WTC11 (cell line): ENCODE measurements at regions not wholly inside any gene's neighbourhood (a gene's known extent, or its start where the extent isn't known, plus 50 kb on each side); places are given as distances from the start of the nearest gene placed in this dataset.
"Not testable (repeated sequence)": the region's sequence is repeated elsewhere in the genome, so short reads cannot be mapped to it uniquely, and the experiment has no call there.

Source experiments
- ATAC-seq: fragments of 200-7000 bp; cut with Tn5 transposase; 2 replicates; pipeline ENCODE4 v1.10.0; 2021; ENCODE audit warnings: mild to moderate bottlenecking, moderate library complexity
- CTCF ChIA-PET: fragments of 300-600 bp; sonication (Branson Sonifier 250); formaldehyde crosslinking; loops from one replicate; lab custom pipeline; 2021; ENCODE audit warnings: antibody characterized with exemption; lab: Charles Lee
- POLR2A ChIA-PET: fragments of 350-600 bp; sonication (Branson Sonifier 250); formaldehyde crosslinking; loops from one replicate; lab custom pipeline; 2021; ENCODE audit warnings: antibody characterized with exemption; lab: Charles Lee
- DNase-seq: peaks from one replicate; pipeline ENCODE4 v3.0.0; 2021; ENCODE audit warnings: low spot score
- H3K27ac Mint-ChIP-seq: 2 replicates; pipeline ENCODE4 v1.8.0; 2021; ENCODE audit warnings: mixed read lengths
- H3K27me3 Mint-ChIP-seq: 2 replicates; pipeline ENCODE4 v1.8.0; 2021; ENCODE audit warnings: low read depth, mild to moderate bottlenecking, moderate library complexity, mixed read lengths
- H3K36me3 Mint-ChIP-seq: 2 replicates; pipeline ENCODE4 v1.8.0; 2021; ENCODE audit warnings: mixed read lengths
- H3K4me1 Mint-ChIP-seq: 2 replicates; pipeline ENCODE4 v1.8.0; 2022; ENCODE audit warnings: mixed read lengths
- H3K4me3 Mint-ChIP-seq: 2 replicates; pipeline ENCODE4 v1.8.0; 2021; ENCODE audit warnings: mild to moderate bottlenecking, moderate library complexity, mixed read lengths
- H3K9me3 Mint-ChIP-seq: 2 replicates; pipeline ENCODE4 v1.8.0; 2021; ENCODE audit warnings: mixed read lengths
- ERG ChIP-seq: fragments of 250-450 bp; sonication (Bioruptor Pico); IDR thresholded peaks from 2 replicates; pipeline ENCODE4 v1.8.0; 2021; ENCODE audit warnings: mild to moderate bottlenecking
- ETV6 ChIP-seq: sonication (generic); formaldehyde crosslinking; IDR thresholded peaks from 2 replicates; pipeline ENCODE4 v1.8.1; 2022; ENCODE audit warnings: mild to moderate bottlenecking, missing genetic modification reagents
- FOXJ3 ChIP-seq: sonication (generic); formaldehyde crosslinking; IDR thresholded peaks from 2 replicates; pipeline ENCODE4 v1.9.0; 2021; ENCODE audit warnings: missing genetic modification reagents, mild to moderate bottlenecking, borderline replicate concordance
- FOXK1 ChIP-seq: sonication (generic); formaldehyde crosslinking; IDR thresholded peaks from 2 replicates; pipeline ENCODE4 v1.8.0; 2022; ENCODE audit warnings: mild to moderate bottlenecking, moderate library complexity, missing genetic modification reagents
- NR2C2 ChIP-seq: sonication (generic); formaldehyde crosslinking; IDR thresholded peaks from 2 replicates; pipeline ENCODE4 v1.8.0; 2022; ENCODE audit warnings: mild to moderate bottlenecking, missing genetic modification reagents
- OVOL2 ChIP-seq: fragments of 250-450 bp; sonication (Bioruptor Pico); IDR thresholded peaks from 2 replicates; pipeline ENCODE4 v1.9.0; 2021; ENCODE audit warnings: mild to moderate bottlenecking, borderline replicate concordance
- RORB ChIP-seq: fragments of 250-450 bp; sonication (Bioruptor Pico); IDR thresholded peaks from 2 replicates; pipeline ENCODE4 v1.9.0; 2021; ENCODE audit warnings: mild to moderate bottlenecking
- SMAD3 ChIP-seq: sonication (generic); formaldehyde crosslinking; IDR thresholded peaks from 2 replicates; pipeline ENCODE4 v1.8.0; 2022; ENCODE audit warnings: missing genetic modification reagents, mild to moderate bottlenecking, borderline replicate concordance
- TEAD1 ChIP-seq: sonication (generic); formaldehyde crosslinking; IDR thresholded peaks from 2 replicates; pipeline ENCODE4 v1.8.0; 2022; ENCODE audit warnings: mild to moderate bottlenecking, missing genetic modification reagents
- TEAD4 ChIP-seq: sonication (generic); formaldehyde crosslinking; IDR thresholded peaks from 2 replicates; pipeline ENCODE4 v1.8.0; 2022; ENCODE audit warnings: mild to moderate bottlenecking, missing genetic modification reagents
- USF1 ChIP-seq: sonication (generic); formaldehyde crosslinking; IDR thresholded peaks from 2 replicates; pipeline ENCODE4 v1.8.0; 2022; ENCODE audit warnings: mild to moderate bottlenecking, missing genetic modification reagents
- ZNF416 ChIP-seq: fragments of 250-450 bp; sonication (Bioruptor Pico); IDR thresholded peaks from 2 replicates; pipeline ENCODE4 v1.9.0; 2021; ENCODE audit warnings: mild to moderate bottlenecking, inconsistent platforms
- ZNF671 ChIP-seq: fragments of 250-450 bp; sonication (Bioruptor Pico); IDR thresholded peaks from 2 replicates; pipeline ENCODE4 v1.8.0; 2021; ENCODE audit warnings: mild to moderate bottlenecking
- TF ChIP-seq, protein P1 (sequence below): fragments of 200-600 bp; IDR thresholded peaks from 2 replicates; pipeline ENCODE4 v1.8.0; 2022; ENCODE audit warnings: antibody characterized with exemption
- TF ChIP-seq, protein P2 (sequence below): sonication (generic); formaldehyde crosslinking; IDR thresholded peaks from 2 replicates; pipeline ENCODE4 v1.8.0; 2022; ENCODE audit warnings: mild to moderate bottlenecking, missing genetic modification reagents
- TF ChIP-seq, protein P3 (sequence below): sonication (generic); formaldehyde crosslinking; IDR thresholded peaks from 2 replicates; pipeline ENCODE4 v1.8.0; 2023; ENCODE audit warnings: mild to moderate bottlenecking, missing genetic modification reagents
- TF ChIP-seq, protein P4 (sequence below): fragments of 250-450 bp; sonication (Bioruptor Pico); IDR thresholded peaks from 2 replicates; pipeline ENCODE4 v1.9.0; 2021; ENCODE audit warnings: moderate library complexity, mild to moderate bottlenecking, inconsistent platforms, borderline replicate concordance
- TF ChIP-seq, protein P5 (sequence below): sonication (generic); formaldehyde crosslinking; IDR thresholded peaks from 2 replicates; pipeline ENCODE4 v1.8.1; 2022; ENCODE audit warnings: low read depth, mild to moderate bottlenecking, moderate library complexity, missing genetic modification reagents, borderline replicate concordance
- TF ChIP-seq, protein P6 (sequence below): sonication (generic); formaldehyde crosslinking; IDR thresholded peaks from 2 replicates; pipeline ENCODE4 v1.8.1; 2023; ENCODE audit warnings: mild to moderate bottlenecking, missing genetic modification reagents, moderate library complexity
- TF ChIP-seq, protein P7 (sequence below): sonication (generic); formaldehyde crosslinking; IDR thresholded peaks from 2 replicates; pipeline ENCODE4 v1.8.1; 2023; ENCODE audit warnings: mild to moderate bottlenecking, missing genetic modification reagents

DNA sequence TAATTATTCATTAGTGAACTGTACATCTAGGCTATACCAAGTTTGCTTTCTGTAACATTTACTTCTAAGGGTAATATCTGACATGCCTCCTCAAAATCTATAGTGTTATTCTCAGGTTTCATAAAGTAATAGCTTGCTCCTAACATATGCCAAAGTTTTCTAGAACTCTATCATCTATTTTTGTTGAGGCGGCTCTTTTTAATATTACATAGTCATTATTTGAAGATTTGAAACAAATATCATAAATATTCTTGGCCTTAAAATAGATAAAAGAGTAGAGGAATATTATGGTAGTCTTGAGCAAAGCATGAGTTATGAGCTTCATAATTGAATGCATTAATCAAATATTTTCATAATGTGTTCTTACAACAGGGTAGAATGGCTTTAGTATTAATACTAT, 327.2 kb upstream of the KCND2 start:
- H3K9me3 Mint-ChIP-seq: peaks cover 6% of the 10 kb centered on the region; the same call in 1 of the 2 replicates
- POLR2A ChIA-PET: no interaction called here
- TF ChIP-seq, protein P1, sequence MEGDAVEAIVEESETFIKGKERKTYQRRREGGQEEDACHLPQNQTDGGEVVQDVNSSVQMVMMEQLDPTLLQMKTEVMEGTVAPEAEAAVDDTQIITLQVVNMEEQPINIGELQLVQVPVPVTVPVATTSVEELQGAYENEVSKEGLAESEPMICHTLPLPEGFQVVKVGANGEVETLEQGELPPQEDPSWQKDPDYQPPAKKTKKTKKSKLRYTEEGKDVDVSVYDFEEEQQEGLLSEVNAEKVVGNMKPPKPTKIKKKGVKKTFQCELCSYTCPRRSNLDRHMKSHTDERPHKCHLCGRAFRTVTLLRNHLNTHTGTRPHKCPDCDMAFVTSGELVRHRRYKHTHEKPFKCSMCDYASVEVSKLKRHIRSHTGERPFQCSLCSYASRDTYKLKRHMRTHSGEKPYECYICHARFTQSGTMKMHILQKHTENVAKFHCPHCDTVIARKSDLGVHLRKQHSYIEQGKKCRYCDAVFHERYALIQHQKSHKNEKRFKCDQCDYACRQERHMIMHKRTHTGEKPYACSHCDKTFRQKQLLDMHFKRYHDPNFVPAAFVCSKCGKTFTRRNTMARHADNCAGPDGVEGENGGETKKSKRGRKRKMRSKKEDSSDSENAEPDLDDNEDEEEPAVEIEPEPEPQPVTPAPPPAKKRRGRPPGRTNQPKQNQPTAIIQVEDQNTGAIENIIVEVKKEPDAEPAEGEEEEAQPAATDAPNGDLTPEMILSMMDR: no peak
- no peak for TF ChIP-seq TEAD1
- TF ChIP-seq, protein P2, sequence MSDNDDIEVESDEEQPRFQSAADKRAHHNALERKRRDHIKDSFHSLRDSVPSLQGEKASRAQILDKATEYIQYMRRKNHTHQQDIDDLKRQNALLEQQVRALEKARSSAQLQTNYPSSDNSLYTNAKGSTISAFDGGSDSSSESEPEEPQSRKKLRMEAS (CRISPR knock-in tag): no peak
- no peak for TF ChIP-seq ZNF671 (CRISPR knock-in tag)
- TF ChIP-seq, protein P3, sequence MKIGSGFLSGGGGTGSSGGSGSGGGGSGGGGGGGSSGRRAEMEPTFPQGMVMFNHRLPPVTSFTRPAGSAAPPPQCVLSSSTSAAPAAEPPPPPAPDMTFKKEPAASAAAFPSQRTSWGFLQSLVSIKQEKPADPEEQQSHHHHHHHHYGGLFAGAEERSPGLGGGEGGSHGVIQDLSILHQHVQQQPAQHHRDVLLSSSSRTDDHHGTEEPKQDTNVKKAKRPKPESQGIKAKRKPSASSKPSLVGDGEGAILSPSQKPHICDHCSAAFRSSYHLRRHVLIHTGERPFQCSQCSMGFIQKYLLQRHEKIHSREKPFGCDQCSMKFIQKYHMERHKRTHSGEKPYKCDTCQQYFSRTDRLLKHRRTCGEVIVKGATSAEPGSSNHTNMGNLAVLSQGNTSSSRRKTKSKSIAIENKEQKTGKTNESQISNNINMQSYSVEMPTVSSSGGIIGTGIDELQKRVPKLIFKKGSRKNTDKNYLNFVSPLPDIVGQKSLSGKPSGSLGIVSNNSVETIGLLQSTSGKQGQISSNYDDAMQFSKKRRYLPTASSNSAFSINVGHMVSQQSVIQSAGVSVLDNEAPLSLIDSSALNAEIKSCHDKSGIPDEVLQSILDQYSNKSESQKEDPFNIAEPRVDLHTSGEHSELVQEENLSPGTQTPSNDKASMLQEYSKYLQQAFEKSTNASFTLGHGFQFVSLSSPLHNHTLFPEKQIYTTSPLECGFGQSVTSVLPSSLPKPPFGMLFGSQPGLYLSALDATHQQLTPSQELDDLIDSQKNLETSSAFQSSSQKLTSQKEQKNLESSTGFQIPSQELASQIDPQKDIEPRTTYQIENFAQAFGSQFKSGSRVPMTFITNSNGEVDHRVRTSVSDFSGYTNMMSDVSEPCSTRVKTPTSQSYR (CRISPR knock-in tag): no peak
- TF ChIP-seq, protein P4, sequence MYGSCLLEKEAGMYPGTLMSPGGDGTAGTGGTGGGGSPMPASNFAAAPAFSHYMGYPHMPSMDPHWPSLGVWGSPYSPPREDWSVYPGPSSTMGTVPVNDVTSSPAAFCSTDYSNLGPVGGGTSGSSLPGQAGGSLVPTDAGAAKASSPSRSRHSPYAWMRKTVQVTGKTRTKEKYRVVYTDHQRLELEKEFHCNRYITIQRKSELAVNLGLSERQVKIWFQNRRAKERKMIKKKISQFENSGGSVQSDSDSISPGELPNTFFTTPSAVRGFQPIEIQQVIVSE: no peak
- no peak for TF ChIP-seq ZNF416 (CRISPR knock-in tag)
- no peak for TF ChIP-seq NR2C2 (CRISPR knock-in tag)
- no peak for TF ChIP-seq SMAD3
- TF ChIP-seq, protein P5, sequence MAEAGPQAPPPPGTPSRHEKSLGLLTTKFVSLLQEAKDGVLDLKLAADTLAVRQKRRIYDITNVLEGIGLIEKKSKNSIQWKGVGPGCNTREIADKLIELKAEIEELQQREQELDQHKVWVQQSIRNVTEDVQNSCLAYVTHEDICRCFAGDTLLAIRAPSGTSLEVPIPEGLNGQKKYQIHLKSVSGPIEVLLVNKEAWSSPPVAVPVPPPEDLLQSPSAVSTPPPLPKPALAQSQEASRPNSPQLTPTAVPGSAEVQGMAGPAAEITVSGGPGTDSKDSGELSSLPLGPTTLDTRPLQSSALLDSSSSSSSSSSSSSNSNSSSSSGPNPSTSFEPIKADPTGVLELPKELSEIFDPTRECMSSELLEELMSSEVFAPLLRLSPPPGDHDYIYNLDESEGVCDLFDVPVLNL: no peak
- no peak for TF ChIP-seq FOXK1 (CRISPR knock-in tag)
- TF ChIP-seq, protein P6, sequence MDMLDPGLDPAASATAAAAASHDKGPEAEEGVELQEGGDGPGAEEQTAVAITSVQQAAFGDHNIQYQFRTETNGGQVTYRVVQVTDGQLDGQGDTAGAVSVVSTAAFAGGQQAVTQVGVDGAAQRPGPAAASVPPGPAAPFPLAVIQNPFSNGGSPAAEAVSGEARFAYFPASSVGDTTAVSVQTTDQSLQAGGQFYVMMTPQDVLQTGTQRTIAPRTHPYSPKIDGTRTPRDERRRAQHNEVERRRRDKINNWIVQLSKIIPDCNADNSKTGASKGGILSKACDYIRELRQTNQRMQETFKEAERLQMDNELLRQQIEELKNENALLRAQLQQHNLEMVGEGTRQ: no peak
- TF ChIP-seq ERG (CRISPR knock-in tag): no peak
- no peak for TF ChIP-seq TEAD4 (CRISPR knock-in tag)
- TF ChIP-seq ETV6 (CRISPR knock-in tag): no peak
- TF ChIP-seq, all 79 proteins: peak for 0
- Mint-ChIP-seq H3K4me1 (no peaks in the 10 kb centered on the region), H3K36me3 (no peaks in the 10 kb centered on the region), H3K4me3 (no peak overlapping the region), H3K27ac (no peak overlapping the region), H3K27me3 (no peaks in the 10 kb centered on the region)
- no peak for ATAC-seq
- CTCF ChIA-PET: no interaction called here
- DNase-seq: no peak

GRCh38 chr7:119949053-119949452, 323.9 kb upstream of the KCND2 start:
- CTCF ChIA-PET: no interaction called here
- POLR2A ChIA-PET: no interaction called here

GRCh38 chr7:119950390-119951041, 322.5 kb upstream of the KCND2 start:
- DNase-seq, H3K27ac Mint-ChIP-seq, H3K4me1 Mint-ChIP-seq, H3K4me3 Mint-ChIP-seq, POLR2A ChIA-PET, CTCF ChIA-PET, H3K9me3 Mint-ChIP-seq, ATAC-seq, H3K36me3 Mint-ChIP-seq, H3K27me3 Mint-ChIP-seq: not testable (repeated sequence)

More at GRCh38 chr7:119949053-119949452, 323.9 kb upstream of the KCND2 start:
- Mint-ChIP-seq H3K9me3 (peaks cover 6% of the 10 kb centered on the region; the same call in 1 of the 2 replicates), H3K4me1 (0 out of 2 replicates have a peak, but pooled peaks cover 5% of the 10 kb centered on the region), H3K36me3 (no peaks in the 10 kb centered on the region), H3K4me3 (no peak overlapping the region), H3K27me3 (no peaks in the 10 kb centered on the region), H3K27ac (no peak overlapping the region)
- TF ChIP-seq NR2C2 (CRISPR knock-in tag): no peak
- no peak for TF ChIP-seq OVOL2
- TF ChIP-seq, protein P7, sequence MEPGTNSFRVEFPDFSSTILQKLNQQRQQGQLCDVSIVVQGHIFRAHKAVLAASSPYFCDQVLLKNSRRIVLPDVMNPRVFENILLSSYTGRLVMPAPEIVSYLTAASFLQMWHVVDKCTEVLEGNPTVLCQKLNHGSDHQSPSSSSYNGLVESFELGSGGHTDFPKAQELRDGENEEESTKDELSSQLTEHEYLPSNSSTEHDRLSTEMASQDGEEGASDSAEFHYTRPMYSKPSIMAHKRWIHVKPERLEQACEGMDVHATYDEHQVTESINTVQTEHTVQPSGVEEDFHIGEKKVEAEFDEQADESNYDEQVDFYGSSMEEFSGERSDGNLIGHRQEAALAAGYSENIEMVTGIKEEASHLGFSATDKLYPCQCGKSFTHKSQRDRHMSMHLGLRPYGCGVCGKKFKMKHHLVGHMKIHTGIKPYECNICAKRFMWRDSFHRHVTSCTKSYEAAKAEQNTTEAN (CRISPR knock-in tag): no peak
- no peak for TF ChIP-seq USF1
- TF ChIP-seq FOXJ3 (CRISPR knock-in tag): no peak
- no peak for TF ChIP-seq RORB (CRISPR knock-in tag)
- DNase-seq (no peak), ATAC-seq (no peak)
